ENCODE measurements at regions not wholly inside any gene's neighbourhood (a gene's known extent, or its start where the extent isn't known, plus 50 kb on each side); places are given as distances from the start of the nearest gene placed in this dataset.

GRCh38 chr9:75418518-75418917 lies 330.2 kb downstream of the OSTF1 start:
- TF ChIP-seq GATA3 (IDR thresholded peaks at IDR 0.05; ENCODE audit: low read depth, low read length), result no peak
- no peak for TF ChIP-seq GATA2 (IDR thresholded peaks at IDR 0.05; ENCODE audit: low read depth, low read length)

DNA sequence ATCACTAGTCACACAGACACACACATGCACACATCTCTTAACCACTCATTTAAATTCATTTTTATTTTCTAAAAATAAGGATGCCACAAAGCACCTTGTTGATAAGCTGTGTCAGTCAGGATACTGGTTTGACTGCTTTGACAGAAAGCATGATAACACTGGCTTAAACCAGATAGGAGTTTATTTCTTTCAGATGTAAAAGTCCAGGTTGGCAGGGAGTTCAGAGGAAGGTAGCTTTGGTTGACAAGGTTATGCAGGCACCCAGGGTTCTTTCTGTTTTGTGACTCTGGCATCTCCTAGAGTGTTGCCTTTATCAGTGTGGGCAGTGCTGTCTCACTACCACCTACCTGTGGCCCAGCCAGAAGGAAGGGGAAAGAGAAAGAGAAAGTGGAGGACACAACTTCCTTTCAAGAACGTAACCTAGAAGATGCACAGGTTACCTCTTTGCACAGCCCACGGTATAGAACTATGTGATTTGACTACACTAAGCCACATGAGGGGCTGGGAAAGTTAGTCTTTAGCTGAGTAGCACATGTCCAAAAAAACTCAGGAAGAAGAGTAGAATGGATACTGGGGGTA lies 334.7 kb downstream of the OSTF1 start:
- TF ChIP-seq GATA2 (IDR thresholded peaks at IDR 0.05; ENCODE audit: low read depth, low read length) (no peak), GATA3 (IDR thresholded peaks at IDR 0.05; ENCODE audit: low read depth, low read length) (no peak)

DNA sequence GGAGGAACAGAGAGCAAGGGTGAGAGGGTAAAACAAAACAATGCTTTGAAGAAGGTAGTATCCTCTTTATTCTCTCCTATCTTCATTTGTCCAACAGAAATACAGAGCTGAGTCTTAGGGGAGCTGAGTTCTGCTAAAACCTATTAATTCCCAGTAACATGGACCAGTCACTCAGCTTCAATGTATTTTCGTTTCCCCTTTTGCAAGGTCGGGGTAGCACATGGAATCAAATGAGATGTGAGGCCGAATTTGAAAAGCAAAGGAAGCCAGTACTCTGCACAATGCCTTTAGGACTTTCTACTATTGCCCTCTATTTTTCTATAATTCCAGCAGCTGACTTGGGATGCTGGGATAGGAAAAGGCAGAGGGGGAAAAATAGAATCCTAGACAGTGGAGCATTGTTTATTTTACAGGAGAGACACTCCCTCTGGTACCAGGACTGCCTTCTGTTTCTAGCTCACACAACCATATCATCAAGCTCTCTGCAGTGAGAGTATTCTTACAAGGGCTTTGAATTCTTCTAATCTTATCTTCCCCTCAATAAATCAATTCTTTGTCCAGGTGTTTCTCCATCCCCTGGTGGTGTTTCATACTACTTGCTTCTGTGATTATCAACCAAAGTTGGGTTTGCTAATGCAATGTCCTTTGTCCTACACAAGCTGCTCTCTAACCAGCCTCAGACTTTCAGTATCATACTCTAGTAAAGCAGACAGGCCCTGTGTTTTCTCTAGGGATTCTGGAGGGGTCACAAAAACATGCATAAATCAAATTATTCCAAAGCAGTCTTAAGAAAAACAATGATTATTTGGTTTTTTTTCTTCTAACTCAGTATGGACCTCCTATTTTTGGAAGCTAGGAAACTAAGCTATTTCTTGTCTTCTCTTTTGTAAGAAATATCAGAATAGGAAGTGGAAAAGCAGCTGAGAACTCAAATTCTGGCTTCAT lies 341.5 kb downstream of the OSTF1 start:
- TF ChIP-seq GATA2 (IDR thresholded peaks at IDR 0.05; ENCODE audit: low read depth, low read length) (no peak), GATA3 (IDR thresholded peaks at IDR 0.05; ENCODE audit: low read depth, low read length) (no peak)

DNA sequence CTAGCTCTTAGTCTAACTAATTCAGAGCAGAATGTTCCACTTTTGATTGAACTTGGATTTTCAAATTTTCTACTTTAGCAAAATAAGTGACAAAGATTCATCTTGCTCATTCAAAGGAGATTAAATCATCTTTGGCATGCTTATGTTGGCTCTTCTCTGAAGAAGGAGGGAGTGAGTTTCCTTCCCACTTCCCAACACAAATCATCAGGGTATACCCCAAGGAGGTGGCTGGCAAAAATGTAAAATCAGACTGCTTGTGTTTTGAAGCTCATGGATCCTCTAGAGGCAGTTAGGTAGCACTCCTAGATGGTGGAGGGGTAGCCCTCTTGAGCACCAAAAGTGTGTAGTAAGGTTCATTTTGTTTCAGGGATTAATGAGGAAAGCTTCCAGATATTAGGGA lies 343.1 kb downstream of the OSTF1 start:
- TF ChIP-seq GATA3 (IDR thresholded peaks at IDR 0.05; ENCODE audit: low read depth, low read length) (no peak), GATA2 (IDR thresholded peaks at IDR 0.05; ENCODE audit: low read depth, low read length) (no peak)

- TF ChIP-seq GATA2 (IDR thresholded peaks at IDR 0.05; ENCODE audit: low read depth, low read length) (no peak), GATA3 (IDR thresholded peaks at IDR 0.05; ENCODE audit: low read depth, low read length) (no peak)
Measured at GRCh38 chr9:75432386-75432785, 344.1 kb downstream of the OSTF1 start.

- TF ChIP-seq GATA3 (IDR thresholded peaks at IDR 0.05; ENCODE audit: low read depth, low read length), result no peak
- TF ChIP-seq GATA2 (IDR thresholded peaks at IDR 0.05; ENCODE audit: low read depth, low read length), result no peak
Measured at GRCh38 chr9:75432888-75433287, 344.6 kb downstream of the OSTF1 start.

DNA sequence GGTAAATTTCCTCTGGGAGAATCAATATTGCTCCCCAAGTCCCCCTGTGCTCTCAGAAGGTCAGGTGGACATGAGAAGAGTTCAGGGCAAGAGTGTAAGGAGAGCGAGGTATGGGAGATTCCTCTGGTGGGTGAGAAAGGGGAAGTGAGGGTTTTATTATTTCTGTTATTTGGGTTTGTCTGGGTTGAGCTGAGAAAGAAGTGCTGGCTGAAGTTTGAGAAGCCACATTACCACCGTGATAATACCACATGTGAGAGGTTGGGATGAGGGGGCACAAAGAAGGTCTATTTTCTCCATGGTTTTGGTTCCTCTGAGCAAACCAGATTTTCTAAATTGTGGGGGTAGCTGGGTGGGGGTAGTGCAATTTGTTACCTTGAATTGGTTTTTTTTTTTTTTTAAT lies 350.4 kb downstream of the OSTF1 start:
- no peak for TF ChIP-seq GATA2 (IDR thresholded peaks at IDR 0.05; ENCODE audit: low read depth, low read length)
- TF ChIP-seq GATA3 (IDR thresholded peaks at IDR 0.05; ENCODE audit: low read depth, low read length), result no peak

DNA sequence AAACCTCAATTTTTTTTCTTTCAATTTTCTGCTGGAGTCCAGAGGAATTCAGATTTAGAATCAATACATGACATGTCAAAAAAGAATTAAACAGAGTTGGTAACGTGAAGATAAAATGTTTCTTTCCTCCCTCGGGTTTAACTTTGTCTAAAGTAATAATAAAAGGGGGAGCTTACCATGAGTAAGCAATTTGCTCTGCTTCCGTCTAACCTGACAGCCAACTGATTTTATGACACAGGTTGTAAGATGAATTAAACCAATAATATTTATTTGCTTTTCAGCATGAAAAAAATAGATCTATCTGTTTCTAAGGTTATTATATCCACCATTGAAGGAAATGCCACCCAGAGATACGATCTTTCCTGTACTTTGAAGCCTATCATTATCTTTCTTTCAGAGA lies 352.6 kb downstream of the OSTF1 start:
- no peak for TF ChIP-seq GATA3 (IDR thresholded peaks at IDR 0.05; ENCODE audit: low read depth, low read length)
- no peak for TF ChIP-seq GATA2 (IDR thresholded peaks at IDR 0.05; ENCODE audit: low read depth, low read length)

- no peak for TF ChIP-seq GATA3 (IDR thresholded peaks at IDR 0.05; ENCODE audit: low read depth, low read length)
- TF ChIP-seq GATA2 (IDR thresholded peaks at IDR 0.05; ENCODE audit: low read depth, low read length), result no peak
Measured at GRCh38 chr9:75445144-75445543, 356.8 kb downstream of the OSTF1 start.

- TF ChIP-seq GATA3 (IDR thresholded peaks at IDR 0.05; ENCODE audit: low read depth, low read length) (no peak), GATA2 (IDR thresholded peaks at IDR 0.05; ENCODE audit: low read depth, low read length) (no peak)
Measured at GRCh38 chr9:75447281-75447680, 359.0 kb downstream of the OSTF1 start.

DNA sequence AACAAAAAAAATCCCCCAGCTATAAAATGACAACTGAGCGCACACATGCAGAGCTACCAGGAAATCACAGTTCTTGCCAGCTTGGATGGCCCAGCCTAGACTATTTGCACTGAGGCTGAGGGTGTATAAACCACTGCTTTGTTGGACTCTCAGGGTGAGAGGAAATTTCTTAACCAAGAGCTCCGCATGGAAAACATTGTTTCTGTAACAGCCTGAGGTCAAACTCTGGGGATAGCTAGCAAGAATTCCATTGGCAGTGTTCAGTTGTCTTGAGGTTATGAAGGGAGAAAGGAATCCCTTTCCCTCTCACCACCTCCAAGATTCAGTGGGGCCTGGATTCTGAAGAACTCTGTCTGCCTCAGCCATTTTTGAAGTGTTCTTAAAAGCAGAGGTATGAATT lies 360.0 kb downstream of the OSTF1 start:
- TF ChIP-seq GATA2 (IDR thresholded peaks at IDR 0.05; ENCODE audit: low read depth, low read length), result no peak
- TF ChIP-seq GATA3 (IDR thresholded peaks at IDR 0.05; ENCODE audit: low read depth, low read length), result no peak

DNA sequence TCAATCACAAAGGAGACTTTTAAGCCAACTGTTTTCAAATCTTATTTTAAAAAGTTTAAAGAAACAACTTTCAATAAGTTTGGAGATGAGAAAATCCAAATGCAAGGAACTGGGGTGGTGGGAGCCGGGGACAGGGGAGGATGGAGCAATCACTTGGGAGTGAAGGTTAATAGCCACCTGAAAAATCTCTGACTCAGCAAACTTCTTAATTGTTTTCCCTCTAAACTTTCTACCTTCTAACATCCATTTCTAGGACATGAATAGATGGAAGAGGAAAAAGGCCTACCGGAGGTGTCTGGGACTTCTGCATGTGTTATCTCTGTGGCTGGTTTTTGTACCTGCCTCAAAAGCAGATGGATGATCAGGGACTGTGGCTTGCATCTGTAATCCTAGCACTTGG lies 360.6 kb downstream of the OSTF1 start:
- TF ChIP-seq GATA2 (IDR thresholded peaks at IDR 0.05; ENCODE audit: low read depth, low read length), result no peak
- no peak for TF ChIP-seq GATA3 (IDR thresholded peaks at IDR 0.05; ENCODE audit: low read depth, low read length)

- no peak for TF ChIP-seq GATA3 (IDR thresholded peaks at IDR 0.05; ENCODE audit: low read depth, low read length)
- TF ChIP-seq GATA2 (IDR thresholded peaks at IDR 0.05; ENCODE audit: low read depth, low read length), result no peak
Measured at GRCh38 chr9:75451045-75451444, 362.7 kb downstream of the OSTF1 start.

GRCh38 chr9:75451505-75451904 lies 363.2 kb downstream of the OSTF1 start:
- TF ChIP-seq GATA3 (IDR thresholded peaks at IDR 0.05; ENCODE audit: low read depth, low read length) (no peak), GATA2 (IDR thresholded peaks at IDR 0.05; ENCODE audit: low read depth, low read length) (no peak)

DNA sequence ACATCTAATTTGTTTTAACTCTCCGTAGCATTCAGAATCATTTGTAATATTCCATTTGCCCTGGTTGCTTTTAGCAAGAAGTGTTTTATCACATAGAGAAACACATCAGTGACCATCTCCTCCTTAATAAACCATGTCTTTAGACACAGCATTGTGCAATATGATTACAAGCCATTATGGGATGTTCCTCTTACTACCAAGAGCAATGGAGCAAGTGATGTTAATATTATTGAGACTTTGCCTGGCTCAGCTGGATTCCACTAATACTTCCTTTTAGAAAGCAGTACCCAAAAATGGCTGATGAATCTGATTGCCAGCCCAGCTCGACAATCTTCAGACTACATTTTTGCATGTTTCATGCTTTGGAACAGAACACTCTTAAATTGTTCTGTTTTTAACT lies 364.2 kb downstream of the OSTF1 start:
- TF ChIP-seq GATA3 (IDR thresholded peaks at IDR 0.05; ENCODE audit: low read depth, low read length) (no peak), GATA2 (IDR thresholded peaks at IDR 0.05; ENCODE audit: low read depth, low read length) (no peak)

Data from SH-SY5Y (cell line).